Stimulated activated CD8-positive, alpha-beta memory T cell treated with anti-CD3 and anti-CD28 coated beads, Interleukin-4, amount 100 ng/mL, for 24 hours (primary cell): ENCODE measurements at regions not wholly inside any gene's neighbourhood (a gene's known extent, or its start where the extent isn't known, plus 50 kb on each side); places are given as distances from the start of the nearest gene placed in this dataset.
"Not testable (repeated sequence)": the region's sequence is repeated elsewhere in the genome, so short reads cannot be mapped to it uniquely, and the experiment has no call there.

Source experiments
- DNase-seq: peaks from one replicate; pipeline ENCODE4 v3.0.0-alpha.2; 2020; ENCODE audit warnings: low read depth

GRCh38 chr15:93942269-93942694 lies 289.1 kb upstream of the MCTP2 start:
- no peak for DNase-seq

DNA sequence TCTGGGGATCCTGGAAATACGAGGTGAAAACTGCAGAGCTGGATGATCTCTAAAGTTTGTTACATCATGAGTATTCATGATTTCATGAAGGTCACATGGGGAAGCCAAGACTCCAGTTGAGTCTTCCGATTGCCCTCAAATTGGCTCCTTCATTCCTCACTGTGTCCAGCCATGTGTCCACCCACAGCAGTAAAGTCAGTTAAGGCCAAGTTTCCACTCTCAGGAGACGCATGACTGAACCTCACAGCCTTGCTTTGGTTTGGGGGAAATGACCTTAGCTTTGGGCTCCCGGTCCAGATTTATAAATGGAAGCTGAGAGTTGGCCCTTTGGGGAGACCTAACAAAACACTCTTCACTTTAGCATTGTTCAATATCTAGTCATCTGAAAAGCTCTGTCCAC lies 289.7 kb upstream of the MCTP2 start:
- DNase-seq, result no peak

GRCh38 chr15:93940226-93940625 lies 291.1 kb upstream of the MCTP2 start:
- no peak for DNase-seq

DNA sequence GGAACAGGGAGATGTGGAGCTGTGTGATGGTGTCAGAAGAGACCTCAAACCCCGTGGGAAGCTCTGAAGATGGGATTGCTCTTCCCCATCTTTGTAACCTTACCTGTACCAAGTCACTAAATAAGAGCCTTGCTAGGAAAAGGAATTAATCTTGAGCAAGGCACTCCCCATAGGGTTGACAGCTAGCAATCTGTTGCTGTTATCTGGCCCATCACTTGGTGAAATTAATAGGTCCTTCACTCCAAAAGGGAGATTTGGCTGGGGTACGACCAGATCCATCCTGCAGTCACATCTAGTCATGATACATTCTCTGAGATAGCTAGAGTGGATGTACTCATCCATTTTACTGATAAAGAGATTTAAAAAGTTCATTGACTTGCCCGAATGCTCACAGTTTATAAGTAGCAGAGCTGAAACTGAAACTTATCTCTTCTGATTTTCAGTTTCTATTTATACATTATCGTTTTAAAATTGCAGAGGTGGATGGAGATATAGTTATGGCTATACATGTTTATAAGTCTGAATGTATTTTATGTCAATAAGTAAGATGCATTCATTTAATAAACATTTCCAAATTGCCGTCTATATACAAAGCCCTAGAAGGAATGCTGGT lies 299.1 kb upstream of the MCTP2 start:
- no peak for DNase-seq

GRCh38 chr15:93929375-93930094 lies 301.8 kb upstream of the MCTP2 start:
- no peak for DNase-seq

DNA sequence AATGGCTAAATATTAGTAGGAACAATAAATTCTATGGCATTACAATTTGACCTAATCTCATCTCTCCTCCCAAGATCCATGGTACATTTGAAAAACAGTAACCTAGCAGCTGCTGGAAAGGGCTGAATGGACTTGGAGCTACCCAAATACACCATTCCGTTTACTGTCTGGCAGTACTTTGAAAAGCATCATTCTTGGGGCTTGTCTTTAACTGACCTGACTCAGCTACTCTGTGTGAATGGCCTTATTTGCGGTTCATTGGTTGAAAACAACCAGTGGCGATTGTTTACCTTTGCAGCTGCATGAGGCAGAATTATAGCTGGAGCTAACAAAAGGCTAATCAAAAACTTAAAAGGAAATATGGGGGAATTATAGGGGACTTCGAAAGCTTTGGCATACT lies 311.2 kb upstream of the MCTP2 start:
- no peak for DNase-seq

GRCh38 chr15:93918801-93919200 lies 312.6 kb upstream of the MCTP2 start:
- DNase-seq, result not testable (repeated sequence)

DNA sequence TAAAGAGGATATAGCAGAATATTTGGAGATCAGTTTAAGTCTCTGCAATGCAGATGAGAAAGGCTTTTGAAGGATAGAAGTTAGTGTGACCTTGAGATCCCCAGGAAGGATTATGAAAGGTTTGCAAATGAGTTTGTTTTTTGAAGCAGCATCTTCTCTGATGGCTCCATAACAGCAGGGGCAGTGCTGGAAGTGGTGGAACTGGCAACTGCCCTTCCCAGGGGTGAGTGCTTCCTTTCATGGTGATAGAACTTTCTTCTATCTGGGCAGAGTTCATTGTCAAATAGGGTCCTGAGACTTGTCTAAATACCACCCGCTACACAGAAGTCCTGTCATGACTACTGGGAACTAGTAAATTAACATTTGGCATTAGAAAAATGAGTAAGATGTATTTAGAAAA lies 314.2 kb upstream of the MCTP2 start:
- DNase-seq, result no peak

GRCh38 chr15:93913871-93914270 lies 317.5 kb upstream of the MCTP2 start:
- DNase-seq, result no peak

- no peak for DNase-seq
These were observed 318.1 kb upstream of the MCTP2 start for GRCh38 chr15:93913310-93913709.

- no peak for DNase-seq
These were observed 330.6 kb upstream of the MCTP2 start for GRCh38 chr15:93900476-93901400.

DNA sequence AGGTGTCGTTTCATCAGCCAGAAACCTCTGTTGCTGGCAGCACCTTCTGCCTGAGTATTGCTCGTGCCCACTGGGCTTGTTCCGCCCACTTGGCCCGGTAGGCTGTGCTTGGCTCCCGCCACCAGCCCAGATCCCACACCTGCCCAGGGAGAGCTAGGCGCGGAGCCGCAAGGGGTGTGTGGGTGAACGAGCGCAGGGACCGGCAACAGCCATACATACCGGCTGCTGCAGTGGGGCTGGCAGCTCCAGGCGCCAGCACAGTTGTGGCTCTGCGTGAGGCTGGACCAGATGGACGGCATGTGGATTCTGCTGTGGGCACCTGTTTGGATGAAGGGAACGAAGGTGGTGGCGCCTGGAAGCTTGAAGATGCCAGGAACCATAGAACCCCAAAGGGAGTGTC lies 331.5 kb upstream of the MCTP2 start:
- DNase-seq, result no peak

DNA sequence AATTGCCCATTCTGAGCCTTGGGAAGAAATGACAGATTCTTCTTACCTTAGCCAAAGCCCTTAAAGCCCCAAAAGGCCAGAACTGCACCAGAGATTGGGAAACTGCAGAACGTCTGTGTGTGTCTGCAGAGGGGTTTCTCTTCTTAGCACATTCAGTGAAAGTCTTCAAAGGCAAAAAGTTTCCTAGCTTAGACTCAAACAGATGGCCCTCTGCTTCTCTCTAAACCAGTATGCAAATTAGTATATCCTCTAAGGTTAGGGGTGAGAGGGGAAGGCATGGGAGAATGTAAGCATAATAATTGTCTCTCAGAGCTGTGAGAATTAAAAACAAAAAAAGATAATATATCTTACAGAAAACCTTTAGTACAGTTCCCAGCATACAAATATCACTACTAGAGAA lies 334.0 kb upstream of the MCTP2 start:
- DNase-seq, result no peak

DNA sequence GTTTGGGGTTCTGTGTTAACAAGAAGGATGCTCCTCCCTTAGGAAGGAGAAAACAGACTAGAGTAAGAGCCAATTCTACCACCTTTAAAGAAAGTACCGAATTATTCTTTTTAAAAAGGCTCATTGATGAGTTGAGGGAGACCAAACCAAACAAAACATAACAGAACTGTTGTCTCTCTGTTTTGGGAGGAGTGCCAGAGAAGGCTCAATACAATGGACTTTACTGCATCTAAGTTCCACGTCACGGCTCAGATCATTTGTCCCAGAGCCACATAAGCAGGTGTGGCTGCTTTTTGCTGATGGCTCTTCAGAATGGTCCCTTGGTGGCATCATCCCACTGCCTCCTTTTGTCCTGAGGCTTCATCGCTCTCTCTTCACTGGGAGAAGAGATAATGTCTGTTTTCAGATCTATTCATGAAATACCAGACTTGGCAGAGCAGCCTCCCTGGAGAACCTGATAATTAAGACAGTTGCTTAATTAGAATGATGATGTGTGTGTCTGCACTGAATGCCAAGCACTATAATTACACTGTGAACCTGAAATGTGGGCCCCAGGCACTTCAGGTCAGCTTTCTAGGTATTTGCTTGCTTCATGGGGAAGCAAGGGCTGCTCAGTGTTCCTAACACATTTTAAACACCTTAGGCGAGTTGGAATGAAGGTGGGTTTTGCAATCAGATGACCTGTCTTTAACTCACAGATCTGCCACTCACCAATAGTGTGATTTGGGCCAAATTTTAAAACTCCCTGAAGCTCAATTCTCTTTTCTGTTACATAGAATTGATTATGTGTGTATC lies 335.2 kb upstream of the MCTP2 start:
- DNase-seq, result no peak

- no peak for DNase-seq
These were observed 336.8 kb upstream of the MCTP2 start for GRCh38 chr15:93894438-93895036.

DNA sequence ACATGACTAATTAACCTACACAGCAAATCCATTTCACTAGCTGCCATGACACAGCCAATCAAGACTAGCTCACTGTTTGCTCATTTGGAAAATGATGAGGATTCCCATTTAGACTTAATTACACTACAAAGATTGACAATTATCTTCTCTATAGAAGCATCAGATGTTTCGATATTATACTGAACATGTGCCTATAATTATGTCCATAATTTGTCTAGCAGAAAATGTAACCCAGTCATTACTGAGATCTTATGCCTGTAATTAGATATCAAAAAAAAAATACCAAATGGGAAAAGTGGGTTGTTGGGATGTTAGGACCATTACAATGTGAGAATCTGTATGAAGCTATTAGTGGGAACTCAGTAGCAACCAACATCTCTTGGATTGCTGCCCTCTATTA lies 344.2 kb upstream of the MCTP2 start:
- no peak for DNase-seq

- no peak for DNase-seq
These were observed 348.6 kb upstream of the MCTP2 start for GRCh38 chr15:93882779-93883178.

- no peak for DNase-seq
These were observed 349.2 kb upstream of the MCTP2 start for GRCh38 chr15:93882141-93882540.

DNA sequence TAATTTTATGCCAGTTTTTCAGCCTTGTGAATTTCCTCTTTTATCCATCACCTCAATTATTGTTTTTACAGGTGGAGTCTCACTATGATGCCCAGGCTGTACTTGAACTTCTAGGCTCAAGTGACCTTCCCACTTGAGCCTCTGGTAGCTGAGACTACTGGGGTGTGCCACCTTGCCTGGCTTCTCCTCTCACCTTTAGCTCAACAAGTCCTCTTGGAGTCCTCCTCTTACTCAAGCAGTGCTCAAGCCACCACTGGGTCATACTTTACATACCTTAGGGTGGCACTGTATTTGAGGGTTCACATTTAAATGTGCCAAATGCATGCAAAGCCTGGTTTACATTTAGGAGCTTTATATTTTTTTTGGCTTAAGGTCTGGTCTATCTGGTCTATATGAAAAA lies 350.1 kb upstream of the MCTP2 start:
- no peak for DNase-seq

- no peak for DNase-seq
These were observed 351.0 kb upstream of the MCTP2 start for GRCh38 chr15:93880358-93880757.

DNA sequence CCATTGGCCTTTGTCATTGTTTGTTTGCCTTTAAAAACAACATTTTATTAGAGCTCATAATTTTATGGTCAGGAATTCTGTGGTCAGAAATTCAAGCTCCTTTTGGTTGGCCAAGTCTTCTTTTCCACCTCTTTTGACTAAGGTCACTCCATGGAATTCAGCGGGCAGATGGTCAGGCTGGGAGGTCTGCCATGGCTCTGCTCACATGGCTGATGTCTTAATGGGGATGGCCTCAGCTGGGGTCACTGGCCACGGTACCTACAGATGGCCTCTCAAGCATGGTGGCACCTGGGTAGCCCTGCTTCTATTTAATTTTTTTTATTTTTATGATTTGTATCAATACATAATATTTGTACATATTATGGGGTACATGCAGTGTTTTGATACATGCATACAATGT lies 360.8 kb upstream of the MCTP2 start:
- DNase-seq, result no peak

DNA sequence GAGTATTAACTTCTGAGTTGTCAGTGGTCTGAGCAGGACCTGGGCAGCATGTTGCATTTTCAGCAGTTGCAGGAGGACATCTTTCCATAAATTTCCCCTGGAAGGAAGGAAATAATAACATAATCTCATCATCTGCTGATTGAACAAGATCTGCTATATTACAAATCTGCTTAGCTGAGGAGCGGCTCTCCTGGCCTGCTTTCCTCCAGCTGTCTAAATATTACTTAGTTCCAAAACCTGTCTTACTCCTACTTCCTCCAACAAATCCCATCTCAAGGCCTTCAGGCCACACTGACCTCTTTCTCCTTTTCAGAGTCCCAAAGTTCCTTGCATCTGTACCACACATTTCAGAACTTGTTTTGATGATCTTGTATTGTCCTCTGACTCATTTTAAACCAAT lies 364.4 kb upstream of the MCTP2 start:
- DNase-seq, result no peak
